ENCODE measurements at regions not wholly inside any gene's neighbourhood (a gene's known extent, or its start where the extent isn't known, plus 50 kb on each side); places are given as distances from the start of the nearest gene placed in this dataset.

- DNase-seq (ENCODE audit: low read depth in 2 of 2) = no peak
Measured at GRCh38 chr5:61652916-61653315, 320.9 kb downstream of the ZSWIM6 start.

- no peak for DNase-seq (ENCODE audit: low read depth in 2 of 2)
Measured at GRCh38 chr5:61653807-61654580, 321.9 kb downstream of the ZSWIM6 start.

GRCh38 chr5:61654876-61655275 is 322.8 kb downstream of the ZSWIM6 start:
- no peak for DNase-seq (ENCODE audit: low read depth in 2 of 2)

- DNase-seq (ENCODE audit: low read depth in 2 of 2) = no peak
Measured at GRCh38 chr5:61657010-61657409, 325.0 kb downstream of the ZSWIM6 start.

- DNase-seq (ENCODE audit: low read depth in 2 of 2) = no peak
Measured at GRCh38 chr5:61657686-61658085, 325.6 kb downstream of the ZSWIM6 start.

- peak; percentile 48 to 74 for DNase-seq (ENCODE audit: low read depth in 2 of 2)
Measured at GRCh38 chr5:61658592-61659008, 326.5 kb downstream of the ZSWIM6 start.

GRCh38 chr5:61659221-61659696 is 327.2 kb downstream of the ZSWIM6 start:
- no peak for DNase-seq (ENCODE audit: low read depth in 2 of 2)

- no peak for DNase-seq (ENCODE audit: low read depth in 2 of 2)
Measured at GRCh38 chr5:61662670-61663069, 330.6 kb downstream of the ZSWIM6 start.

GRCh38 chr5:61666064-61666621 is 334.1 kb downstream of the ZSWIM6 start:
- no peak for DNase-seq (ENCODE audit: low read depth in 2 of 2)

- no peak for DNase-seq (ENCODE audit: low read depth in 2 of 2)
Measured at GRCh38 chr5:61667525-61668218, 335.6 kb downstream of the ZSWIM6 start.

GRCh38 chr5:61669531-61669930 is 337.5 kb downstream of the ZSWIM6 start:
- DNase-seq (ENCODE audit: low read depth in 2 of 2) = no peak

GRCh38 chr5:61670941-61671340 is 338.9 kb downstream of the ZSWIM6 start:
- DNase-seq (ENCODE audit: low read depth in 2 of 2) = no peak

- no peak for DNase-seq (ENCODE audit: low read depth in 2 of 2)
Measured at GRCh38 chr5:61673007-61673735, 341.1 kb downstream of the ZSWIM6 start.

- DNase-seq (ENCODE audit: low read depth in 2 of 2) = no peak
Measured at GRCh38 chr5:61674378-61674777, 342.3 kb downstream of the ZSWIM6 start.

GRCh38 chr5:61675015-61675692 is 343.1 kb downstream of the ZSWIM6 start:
- no peak for DNase-seq (ENCODE audit: low read depth in 2 of 2)

- no peak for DNase-seq (ENCODE audit: low read depth in 2 of 2)
Measured at GRCh38 chr5:61677220-61677619, 345.2 kb downstream of the ZSWIM6 start.

GRCh38 chr5:61678966-61679365 is 346.9 kb downstream of the ZSWIM6 start:
- DNase-seq (ENCODE audit: low read depth in 2 of 2) = no peak

- DNase-seq (ENCODE audit: low read depth in 2 of 2) = no peak
Measured at GRCh38 chr5:61679562-61679961, 347.5 kb downstream of the ZSWIM6 start.

GRCh38 chr5:61680247-61680646 is 348.2 kb downstream of the ZSWIM6 start:
- no peak for DNase-seq (ENCODE audit: low read depth in 2 of 2)

GRCh38 chr5:61683148-61683547 is 351.1 kb downstream of the ZSWIM6 start:
- no peak for DNase-seq (ENCODE audit: low read depth in 2 of 2)

- DNase-seq (ENCODE audit: low read depth in 2 of 2) = no peak
Measured at GRCh38 chr5:61683926-61684325, 351.9 kb downstream of the ZSWIM6 start.

All from stimulated activated CD4-positive, alpha-beta T cell treated with anti-CD3 and anti-CD28 coated beads, Interleukin-15, amount 100 ng/mL, for 48 hours (primary cell).